ENCODE measurements at regions not wholly inside any gene's neighbourhood (a gene's known extent, or its start where the extent isn't known, plus 50 kb on each side); places are given as distances from the start of the nearest gene placed in this dataset.

DNA sequence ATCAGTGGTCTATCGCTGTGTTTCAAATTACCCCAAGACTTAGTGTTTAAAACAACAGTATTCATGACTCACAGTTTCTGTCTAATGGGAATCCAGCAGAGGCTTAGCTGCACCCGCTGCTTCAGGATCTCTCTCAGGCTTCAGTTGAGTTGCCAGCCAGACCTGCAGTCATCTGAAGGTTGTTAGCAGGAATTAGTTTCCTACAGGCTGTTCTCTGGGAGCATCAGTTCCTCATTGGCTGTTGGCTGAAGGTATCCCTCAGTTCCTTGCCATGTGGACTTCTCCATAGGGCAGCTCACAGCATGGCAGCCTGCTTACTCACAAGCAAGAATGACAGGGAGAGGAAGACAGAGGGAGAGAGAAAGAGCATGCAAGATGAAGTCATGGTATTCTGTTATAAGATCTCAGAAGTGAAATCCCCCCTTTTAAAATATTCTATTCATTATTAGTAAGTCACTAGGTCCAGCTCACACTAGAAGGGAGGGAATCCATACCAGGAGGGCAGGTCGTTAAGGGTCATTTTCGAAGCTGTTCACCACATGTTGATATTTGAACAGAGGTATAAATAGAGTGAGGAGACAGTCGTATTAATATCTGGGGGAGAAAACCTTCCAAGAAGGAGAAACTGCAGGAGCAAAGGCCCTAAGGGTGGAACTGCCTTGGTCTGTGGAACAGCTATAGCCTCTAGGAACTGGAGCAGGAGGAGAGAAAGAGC is 473.9 kb upstream of the PPP2R3A start:
- TF ChIP-seq, protein P1, sequence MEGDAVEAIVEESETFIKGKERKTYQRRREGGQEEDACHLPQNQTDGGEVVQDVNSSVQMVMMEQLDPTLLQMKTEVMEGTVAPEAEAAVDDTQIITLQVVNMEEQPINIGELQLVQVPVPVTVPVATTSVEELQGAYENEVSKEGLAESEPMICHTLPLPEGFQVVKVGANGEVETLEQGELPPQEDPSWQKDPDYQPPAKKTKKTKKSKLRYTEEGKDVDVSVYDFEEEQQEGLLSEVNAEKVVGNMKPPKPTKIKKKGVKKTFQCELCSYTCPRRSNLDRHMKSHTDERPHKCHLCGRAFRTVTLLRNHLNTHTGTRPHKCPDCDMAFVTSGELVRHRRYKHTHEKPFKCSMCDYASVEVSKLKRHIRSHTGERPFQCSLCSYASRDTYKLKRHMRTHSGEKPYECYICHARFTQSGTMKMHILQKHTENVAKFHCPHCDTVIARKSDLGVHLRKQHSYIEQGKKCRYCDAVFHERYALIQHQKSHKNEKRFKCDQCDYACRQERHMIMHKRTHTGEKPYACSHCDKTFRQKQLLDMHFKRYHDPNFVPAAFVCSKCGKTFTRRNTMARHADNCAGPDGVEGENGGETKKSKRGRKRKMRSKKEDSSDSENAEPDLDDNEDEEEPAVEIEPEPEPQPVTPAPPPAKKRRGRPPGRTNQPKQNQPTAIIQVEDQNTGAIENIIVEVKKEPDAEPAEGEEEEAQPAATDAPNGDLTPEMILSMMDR (IDR thresholded peaks at IDR 0.05) = no peak
- ATAC-seq (ENCODE audit: low FRiP score) (no peak), DNase-seq (ENCODE audit: low spot score) (no peak)

DNA sequence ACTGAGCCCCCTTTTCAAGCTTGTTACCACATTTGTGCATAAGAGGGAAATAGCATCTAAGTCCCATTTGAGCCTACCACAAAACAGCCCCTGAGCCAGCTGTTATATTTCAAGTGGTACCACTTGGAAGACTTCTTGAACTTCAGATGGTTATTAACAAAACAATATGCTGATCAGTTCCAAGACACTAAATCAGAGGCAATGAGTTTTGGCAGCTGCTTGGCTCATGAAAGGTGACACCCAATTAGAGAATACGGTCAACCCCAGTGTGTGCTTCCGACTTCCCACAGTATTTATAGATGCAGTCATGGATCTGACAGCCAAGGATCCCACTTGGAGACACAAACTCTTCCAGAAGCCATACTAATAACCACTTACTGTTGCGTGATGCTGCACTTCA is 469.6 kb upstream of the PPP2R3A start:
- no peak for ATAC-seq (ENCODE audit: low FRiP score)
- TF ChIP-seq, protein P1 (IDR thresholded peaks at IDR 0.05) = no peak
- DNase-seq (ENCODE audit: low spot score) = no peak

DNA sequence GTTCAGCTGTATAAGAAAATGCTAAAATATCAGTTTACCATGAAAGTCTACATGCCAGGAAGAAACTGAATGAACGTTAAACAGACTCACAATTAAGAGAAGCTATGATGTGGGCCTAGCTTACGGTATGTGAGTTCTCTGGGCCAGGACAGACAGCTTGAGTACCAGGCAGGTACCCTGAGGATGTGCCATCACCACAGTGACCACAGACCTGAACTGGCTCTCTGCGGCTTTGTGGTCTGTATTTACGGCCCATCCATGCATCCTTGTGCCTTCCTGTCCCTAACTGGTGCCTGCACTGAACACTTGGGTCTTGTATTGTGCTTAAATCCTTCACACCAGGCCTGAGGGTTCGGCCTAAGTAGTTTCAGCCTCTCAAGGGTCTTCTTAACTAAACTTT is 467.5 kb upstream of the PPP2R3A start:
- TF ChIP-seq, protein P1 (IDR thresholded peaks at IDR 0.05) = no peak
- no peak for DNase-seq (ENCODE audit: low spot score)
- no peak for ATAC-seq (ENCODE audit: low FRiP score)

DNA sequence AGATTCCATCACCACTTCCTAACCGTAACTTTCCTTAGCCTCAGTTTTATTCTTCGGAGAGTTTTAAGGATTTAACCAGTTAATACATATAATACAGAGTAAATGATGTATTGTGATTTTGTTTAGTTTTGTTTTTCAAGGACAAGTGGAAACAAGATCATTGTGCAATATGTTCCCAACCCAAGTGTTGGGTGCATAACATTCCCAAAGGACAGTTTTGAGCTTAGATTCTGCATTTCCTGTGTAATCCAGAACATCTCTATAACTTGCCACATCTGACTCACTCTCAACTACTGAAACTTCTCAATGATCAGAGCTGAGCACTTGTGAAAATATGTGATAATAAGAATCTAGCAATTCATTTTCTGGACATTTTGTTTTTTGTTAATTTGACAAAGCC is 466.1 kb upstream of the PPP2R3A start:
- DNase-seq (ENCODE audit: low spot score) (no peak), ATAC-seq (ENCODE audit: low FRiP score) (no peak)
- TF ChIP-seq, protein P1 (IDR thresholded peaks at IDR 0.05) = no peak

DNA sequence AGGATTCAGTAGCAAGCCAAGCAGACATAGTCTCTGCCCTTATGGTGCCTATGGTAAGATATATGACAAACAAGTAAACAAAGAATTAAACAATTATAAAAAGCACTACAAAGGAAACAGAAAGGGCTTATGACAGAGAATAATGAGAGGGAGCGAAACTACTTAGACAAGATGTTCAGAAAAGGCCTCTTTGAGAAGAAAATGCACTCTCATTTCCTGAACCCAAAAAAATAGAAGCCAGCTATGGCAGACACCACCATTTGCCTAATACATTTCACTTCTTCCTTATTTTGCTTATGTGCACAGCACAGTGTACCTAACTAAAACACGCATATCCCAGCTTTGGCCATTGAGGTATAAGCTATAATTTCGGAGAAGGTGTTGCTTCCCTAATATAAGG is 465.5 kb upstream of the PPP2R3A start:
- ATAC-seq (ENCODE audit: low FRiP score) (no peak), DNase-seq (ENCODE audit: low spot score) (no peak)
- TF ChIP-seq, protein P1 (IDR thresholded peaks at IDR 0.05) = no peak

DNA sequence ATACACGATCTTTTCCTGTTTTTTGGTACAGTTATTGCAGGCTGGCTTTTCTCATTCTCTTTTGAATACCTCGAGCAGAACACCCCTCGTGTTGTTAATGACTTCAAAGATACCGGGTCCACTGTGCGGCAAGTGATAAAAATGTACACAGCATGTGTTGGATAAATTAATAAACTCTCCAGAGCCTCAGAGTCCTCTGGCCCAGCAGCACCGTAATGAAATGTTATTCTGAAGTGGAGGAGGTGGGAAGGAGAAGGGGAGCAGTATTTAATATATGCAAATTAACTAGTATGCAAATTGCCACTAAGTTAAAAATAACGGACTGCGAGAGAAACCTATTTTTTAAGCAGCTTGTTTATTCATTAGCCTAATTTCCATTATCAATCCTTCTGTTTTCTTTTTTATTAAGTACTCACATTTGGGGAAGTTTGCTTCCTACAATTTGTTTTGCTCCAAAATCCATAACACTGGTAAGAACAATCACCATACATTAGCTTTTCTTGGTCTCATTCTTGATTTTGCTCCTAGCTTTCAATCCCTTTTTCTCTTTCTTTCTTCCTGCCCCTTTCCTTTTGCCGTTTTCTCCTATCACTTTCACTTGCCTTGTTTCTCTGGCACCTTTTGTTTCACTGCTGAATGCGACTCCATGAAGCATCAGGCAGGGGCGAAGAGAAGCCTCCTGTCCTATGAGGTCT is 462.3 kb upstream of the PPP2R3A start:
- ATAC-seq (ENCODE audit: low FRiP score) (no peak), DNase-seq (ENCODE audit: low spot score) (no peak)
- TF ChIP-seq, protein P1 (IDR thresholded peaks at IDR 0.05) = no peak

Measured in omental fat pad (tissue), 3 donors.